HEK293 (cell line): ENCODE measurements at regions not wholly inside any gene's neighbourhood (a gene's known extent, or its start where the extent isn't known, plus 50 kb on each side); places are given as distances from the start of the nearest gene placed in this dataset.

Source experiments
- CTCF ChIA-PET: fragments of 350-600 bp; formaldehyde crosslinking; extraction: SDS; loops from one replicate; lab custom pipeline; 2021; ENCODE audit warnings: antibody characterized with exemption; lab: Yijun Ruan, JAX
- POLR2A ChIA-PET: fragments of 300-600 bp; formaldehyde crosslinking; extraction: SDS; loops from one replicate; lab custom pipeline; 2020; ENCODE audit warnings: antibody characterized with exemption, inconsistent platforms; lab: Yijun Ruan, JAX
- H3K27ac ChIP-seq: fragments of 200-500 bp; sonication (Bioruptor generic); 2 replicates; pipeline ENCODE4 v1.5.1; 2014; ENCODE audit warnings: low read depth, low read length, control low read depth, inconsistent platforms; ENCODE audit errors: extremely low read depth
- H3K36me3 ChIP-seq, 2 experiments: fragments of 200-500 bp in 1 of 2; sonication (Bioruptor generic) in 1 of 2; 1 replicate in 1 of 2; 2 replicates in 1 of 2; pipeline ENCODE4 v1.5.1; 2014 to 2017; ENCODE audit warnings: inconsistent platforms in 2 of 2, low read length in 2 of 2; ENCODE audit not compliant: control insufficient read depth in 2 of 2, insufficient read depth in 1 of 2
- H3K4me1 ChIP-seq: fragments of 200-500 bp; sonication (Bioruptor generic); 2 replicates; pipeline ENCODE4 v1.5.1; 2014; ENCODE audit warnings: mild to moderate bottlenecking, low read length, inconsistent platforms; ENCODE audit not compliant: control insufficient read depth, insufficient read depth
- H3K4me3 ChIP-seq: 2 replicates; pipeline ENCODE4 v1.5.1; 2011; ENCODE audit warnings: low read depth, mild to moderate bottlenecking, control low read depth, low read length, moderate library complexity
- H3K9me3 ChIP-seq: fragments of 200-500 bp; sonication (Bioruptor generic); 2 replicates; pipeline ENCODE4 v1.5.1; 2014; ENCODE audit warnings: low read depth, low read length, inconsistent platforms; ENCODE audit not compliant: control insufficient read depth, insufficient read depth
- MEIS1 ChIP-seq: sonication (generic); formaldehyde crosslinking; IDR thresholded peaks from 2 replicates; pipeline ENCODE4 v1.8.1; 2022; ENCODE audit warnings: missing genetic modification reagents, mild to moderate bottlenecking, borderline replicate concordance
- PATZ1 ChIP-seq: fragments of 450-650 bp; formaldehyde crosslinking; IDR thresholded peaks from 2 replicates; pipeline ENCODE4 v1.5.1; 2016; ENCODE audit warnings: missing biosample characterization, missing genetic modification characterization
- SCRT2 ChIP-seq: fragments of 450-650 bp; formaldehyde crosslinking; IDR thresholded peaks from 2 replicates; pipeline ENCODE4 v1.5.1; 2016; ENCODE audit warnings: missing biosample characterization, missing genetic modification characterization
- TRIM28 ChIP-seq: IDR thresholded peaks from 2 replicates; pipeline ENCODE4 v1.6.1; 2011; ENCODE audit warnings: low read length, control low read depth, borderline replicate concordance
- ZBTB20 ChIP-seq: fragments of 450-650 bp; formaldehyde crosslinking; IDR thresholded peaks from 2 replicates; pipeline ENCODE4 v1.5.1; 2016; ENCODE audit warnings: missing biosample characterization, missing genetic modification characterization
- ZFP41 ChIP-seq: fragments of 450-650 bp; formaldehyde crosslinking; IDR thresholded peaks from 2 replicates; pipeline ENCODE4 v1.5.1; 2016; ENCODE audit warnings: missing biosample characterization, missing genetic modification characterization, borderline replicate concordance
- ZNF140 ChIP-seq: fragments of 450-650 bp; formaldehyde crosslinking; IDR thresholded peaks from 2 replicates; pipeline ENCODE4 v1.5.1; 2016; ENCODE audit warnings: missing biosample characterization, missing genetic modification characterization
- ZNF146 ChIP-seq: fragments of 450-650 bp; formaldehyde crosslinking; IDR thresholded peaks from 2 replicates; pipeline ENCODE4 v1.5.1; 2016; ENCODE audit warnings: missing biosample characterization, missing genetic modification characterization
- ZNF16 ChIP-seq: fragments of 450-650 bp; formaldehyde crosslinking; IDR thresholded peaks from 2 replicates; pipeline ENCODE4 v1.5.1; 2016; ENCODE audit warnings: low read depth, missing biosample characterization, missing genetic modification characterization
- ZNF169 ChIP-seq: fragments of 450-650 bp; formaldehyde crosslinking; IDR thresholded peaks from 2 replicates; pipeline ENCODE4 v1.5.1; 2016; ENCODE audit warnings: missing biosample characterization, missing genetic modification characterization
- ZNF416 ChIP-seq: fragments of 450-650 bp; formaldehyde crosslinking; IDR thresholded peaks from 2 replicates; pipeline ENCODE4 v1.5.1; 2016; ENCODE audit warnings: missing biosample characterization, missing genetic modification characterization
- ZNF449 ChIP-seq: fragments of 450-650 bp; formaldehyde crosslinking; IDR thresholded peaks from 2 replicates; pipeline ENCODE4 v1.5.1; 2017; ENCODE audit warnings: missing biosample characterization, mild to moderate bottlenecking, missing genetic modification characterization, moderate library complexity
- ZNF473 ChIP-seq: fragments of 450-650 bp; formaldehyde crosslinking; IDR thresholded peaks from 2 replicates; pipeline ENCODE4 v1.5.1; 2017; ENCODE audit warnings: missing biosample characterization, missing genetic modification characterization
- ZNF48 ChIP-seq: fragments of 450-650 bp; formaldehyde crosslinking; IDR thresholded peaks from 2 replicates; pipeline ENCODE4 v1.5.1; 2016; ENCODE audit warnings: missing biosample characterization, missing genetic modification characterization
- ZNF555 ChIP-seq: fragments of 450-650 bp; formaldehyde crosslinking; conservative IDR thresholded peaks from 2 replicates; pipeline ENCODE4 v1.5.1; 2017; ENCODE audit warnings: missing biosample characterization, mild to moderate bottlenecking, missing genetic modification characterization, inconsistent platforms
- ZNF561 ChIP-seq: fragments of 450-650 bp; IDR thresholded peaks from 2 replicates; pipeline ENCODE4 v1.5.1; 2018; ENCODE audit warnings: missing biosample characterization, missing genetic modification characterization, borderline replicate concordance
- ZNF596 ChIP-seq: fragments of 450-650 bp; IDR thresholded peaks from 2 replicates; pipeline ENCODE4 v1.5.0; 2018; ENCODE audit warnings: missing biosample characterization, mild to moderate bottlenecking, missing genetic modification characterization, moderate library complexity
- ZNF621 ChIP-seq: fragments of 450-650 bp; formaldehyde crosslinking; IDR thresholded peaks from 2 replicates; pipeline ENCODE4 v1.5.1; 2017; ENCODE audit warnings: missing biosample characterization, missing genetic modification characterization
- ZSCAN30 ChIP-seq: fragments of 450-650 bp; IDR thresholded peaks from 2 replicates; pipeline ENCODE4 v1.5.1; 2018; ENCODE audit warnings: missing biosample characterization, mild to moderate bottlenecking, missing genetic modification characterization, moderate library complexity
- TF ChIP-seq, protein P1 (sequence below): fragments of 450-650 bp; formaldehyde crosslinking; IDR thresholded peaks from 2 replicates; pipeline ENCODE4 v1.5.1; 2016; ENCODE audit warnings: missing biosample characterization, missing genetic modification characterization
- TF ChIP-seq, protein P2 (sequence below): fragments of 450-650 bp; formaldehyde crosslinking; IDR thresholded peaks from 2 replicates; pipeline ENCODE4 v1.5.1; 2016; ENCODE audit warnings: missing biosample characterization, missing genetic modification characterization

- Histone ChIP-seq H3K9me3 (no peaks in the 10 kb centered on the region), H3K27ac (no peak overlapping the region), H3K36me3 (no peaks in the 10 kb centered on the region), H3K4me1 (no peaks in the 10 kb centered on the region), H3K4me3 (no peak overlapping the region)
- ChIA-PET POLR2A (no interaction called here), CTCF (no interaction called here)
- 0 out of 2 replicates have a peak, but pooled peaks have one; percentile 10 for TF ChIP-seq SCRT2 (tag by site-specific recombination)
- no peak for TF ChIP-seq ZNF561 (tag by site-specific recombination)
Measured at GRCh38 chr11:116613206-116613875, 159.4 kb downstream of the BUD13 start.

DNA sequence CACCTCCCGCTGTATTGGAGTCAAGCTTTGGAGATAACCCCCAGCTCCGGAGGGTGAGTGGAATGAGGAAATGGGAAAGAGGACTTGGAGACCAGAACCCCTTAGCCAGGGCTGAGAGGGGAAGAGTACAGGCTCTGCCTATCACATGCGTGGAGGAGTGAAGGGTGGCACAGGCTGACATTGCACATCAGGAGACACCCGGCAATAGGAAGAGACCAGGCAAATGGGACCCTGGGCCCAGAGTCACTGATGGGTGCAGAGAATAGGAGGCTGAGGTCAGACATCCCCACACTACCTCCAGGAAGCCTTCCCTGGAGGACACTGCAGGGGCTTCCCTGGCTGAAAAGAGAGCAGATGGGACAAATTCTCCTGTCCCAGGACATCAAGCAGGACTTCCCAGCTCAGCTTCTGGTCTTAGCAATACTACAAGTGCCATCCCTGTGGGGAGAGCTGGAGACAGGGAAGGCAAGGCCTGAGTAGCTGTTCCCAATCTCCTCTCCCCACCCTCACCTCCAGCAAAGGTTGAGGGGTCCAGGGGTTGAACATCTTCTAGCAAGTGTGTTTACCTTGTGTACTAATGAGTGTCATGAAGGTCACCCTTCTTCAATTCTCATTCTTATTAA is 160.7 kb downstream of the BUD13 start:
- CTCF ChIA-PET = interaction anchor here (1.3 kb wide), 1 partner anchor 11 kb away, joined by 5 read pairs; no protein-coding TSS in a partner anchor
- POLR2A ChIA-PET = no interaction called here
- H3K27ac ChIP-seq = no peak overlapping the region
- no peak for TF ChIP-seq ZNF596
- no peak for TF ChIP-seq PATZ1 (tag by site-specific recombination)
- TF ChIP-seq ZNF48 (tag by site-specific recombination) = no peak
- TF ChIP-seq ZNF146 = no peak
- TF ChIP-seq ZNF169 (tag by site-specific recombination) = no peak
- no peak for TF ChIP-seq TRIM28
- no peak for TF ChIP-seq ZBTB20
- TF ChIP-seq ZSCAN30 (tag by site-specific recombination) = no peak
- TF ChIP-seq ZNF621 = no peak
- TF ChIP-seq, protein P1, sequence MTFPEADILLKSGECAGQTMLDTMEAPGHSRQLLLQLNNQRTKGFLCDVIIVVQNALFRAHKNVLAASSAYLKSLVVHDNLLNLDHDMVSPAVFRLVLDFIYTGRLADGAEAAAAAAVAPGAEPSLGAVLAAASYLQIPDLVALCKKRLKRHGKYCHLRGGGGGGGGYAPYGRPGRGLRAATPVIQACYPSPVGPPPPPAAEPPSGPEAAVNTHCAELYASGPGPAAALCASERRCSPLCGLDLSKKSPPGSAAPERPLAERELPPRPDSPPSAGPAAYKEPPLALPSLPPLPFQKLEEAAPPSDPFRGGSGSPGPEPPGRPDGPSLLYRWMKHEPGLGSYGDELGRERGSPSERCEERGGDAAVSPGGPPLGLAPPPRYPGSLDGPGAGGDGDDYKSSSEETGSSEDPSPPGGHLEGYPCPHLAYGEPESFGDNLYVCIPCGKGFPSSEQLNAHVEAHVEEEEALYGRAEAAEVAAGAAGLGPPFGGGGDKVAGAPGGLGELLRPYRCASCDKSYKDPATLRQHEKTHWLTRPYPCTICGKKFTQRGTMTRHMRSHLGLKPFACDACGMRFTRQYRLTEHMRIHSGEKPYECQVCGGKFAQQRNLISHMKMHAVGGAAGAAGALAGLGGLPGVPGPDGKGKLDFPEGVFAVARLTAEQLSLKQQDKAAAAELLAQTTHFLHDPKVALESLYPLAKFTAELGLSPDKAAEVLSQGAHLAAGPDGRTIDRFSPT (tag by site-specific recombination) = no peak
- TF ChIP-seq ZNF16 = no peak
- no peak for TF ChIP-seq ZFP41
- no peak for TF ChIP-seq ZNF555 (tag by site-specific recombination)
- TF ChIP-seq MEIS1 (CRISPR knock-in tag) = no peak
- TF ChIP-seq, all 188 proteins: peak for 0
- Histone ChIP-seq H3K36me3 (no peaks in the 10 kb centered on the region), H3K4me1 (no peaks in the 10 kb centered on the region), H3K4me3 (no peak overlapping the region), H3K9me3 (no peaks in the 10 kb centered on the region)

- Histone ChIP-seq H3K36me3 (no peaks in the 10 kb centered on the region), H3K9me3 (no peaks in the 10 kb centered on the region), H3K4me3 (no peak overlapping the region), H3K27ac (no peak overlapping the region), H3K4me1 (no peaks in the 10 kb centered on the region)
- ChIA-PET CTCF (interaction anchor here (0.6 kb wide), 1 partner anchor 351 kb away, joined by 4 read pairs; no protein-coding TSS in a partner anchor), POLR2A (no interaction called here)
- TF ChIP-seq, protein P1 (tag by site-specific recombination) = no peak
- TF ChIP-seq ZNF140 (no peak), ZNF416 (no peak), ZNF473 (no peak), ZNF449 (tag by site-specific recombination) (no peak)
- TF ChIP-seq, protein P2, sequence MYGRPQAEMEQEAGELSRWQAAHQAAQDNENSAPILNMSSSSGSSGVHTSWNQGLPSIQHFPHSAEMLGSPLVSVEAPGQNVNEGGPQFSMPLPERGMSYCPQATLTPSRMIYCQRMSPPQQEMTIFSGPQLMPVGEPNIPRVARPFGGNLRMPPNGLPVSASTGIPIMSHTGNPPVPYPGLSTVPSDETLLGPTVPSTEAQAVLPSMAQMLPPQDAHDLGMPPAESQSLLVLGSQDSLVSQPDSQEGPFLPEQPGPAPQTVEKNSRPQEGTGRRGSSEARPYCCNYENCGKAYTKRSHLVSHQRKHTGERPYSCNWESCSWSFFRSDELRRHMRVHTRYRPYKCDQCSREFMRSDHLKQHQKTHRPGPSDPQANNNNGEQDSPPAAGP (tag by site-specific recombination) = no peak
Measured at GRCh38 chr11:116610190-116610589, 162.6 kb downstream of the BUD13 start.
